HG02870 (cell line): ENCODE measurements at regions not wholly inside any gene's neighbourhood (a gene's known extent, or its start where the extent isn't known, plus 50 kb on each side); places are given as distances from the start of the nearest gene placed in this dataset.

ENCODE experiments used
- ATAC-seq: cut with Tn5 transposase; IDR thresholded peaks from one replicate; pipeline ENCODE4 v1.9.1; 2021; ENCODE audit warnings: mild to moderate bottlenecking, moderate library complexity; ENCODE audit not compliant: unreplicated experiment

- ATAC-seq = no peak
Measured at GRCh38 chr5:116703941-116704340, 129.3 kb upstream of the SEMA6A start.

- no peak for ATAC-seq
Measured at GRCh38 chr5:116703328-116703727, 128.7 kb upstream of the SEMA6A start.

- no peak for ATAC-seq
Measured at GRCh38 chr5:116702776-116703175, 128.2 kb upstream of the SEMA6A start.

DNA sequence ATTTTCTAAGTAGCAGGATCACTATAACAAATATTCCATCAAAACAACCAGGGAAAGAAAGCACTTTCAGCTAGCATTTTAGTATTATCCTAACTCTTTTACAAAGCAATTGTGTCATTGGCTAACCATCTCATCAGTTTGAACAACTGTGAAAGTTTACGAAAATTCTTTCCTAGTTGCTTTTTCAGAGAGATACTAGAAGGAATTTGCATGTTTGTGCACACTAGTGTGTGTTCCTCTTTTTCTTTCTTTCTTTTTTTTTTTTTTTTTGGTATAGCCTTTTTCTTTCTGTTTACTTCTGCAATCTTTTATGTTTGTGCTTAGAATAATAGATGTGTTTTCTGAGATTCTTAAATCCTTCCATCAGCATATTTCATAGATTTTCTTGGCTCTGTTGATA lies 124.7 kb upstream of the SEMA6A start:
- no peak for ATAC-seq

GRCh38 chr5:116696366-116696765 lies 121.7 kb upstream of the SEMA6A start:
- peak; percentile 85 for ATAC-seq

- ATAC-seq = no peak
Measured at GRCh38 chr5:116695681-116696080, 121.1 kb upstream of the SEMA6A start.

GRCh38 chr5:116686438-116686837 lies 111.8 kb upstream of the SEMA6A start:
- no peak for ATAC-seq

- no peak for ATAC-seq
Measured at GRCh38 chr5:116685931-116686330, 111.3 kb upstream of the SEMA6A start.

- ATAC-seq = no peak
Measured at GRCh38 chr5:116685069-116685468, 110.4 kb upstream of the SEMA6A start.

- peak; percentile 97 for ATAC-seq
Measured at GRCh38 chr5:116681334-116682013, 106.9 kb upstream of the SEMA6A start.

DNA sequence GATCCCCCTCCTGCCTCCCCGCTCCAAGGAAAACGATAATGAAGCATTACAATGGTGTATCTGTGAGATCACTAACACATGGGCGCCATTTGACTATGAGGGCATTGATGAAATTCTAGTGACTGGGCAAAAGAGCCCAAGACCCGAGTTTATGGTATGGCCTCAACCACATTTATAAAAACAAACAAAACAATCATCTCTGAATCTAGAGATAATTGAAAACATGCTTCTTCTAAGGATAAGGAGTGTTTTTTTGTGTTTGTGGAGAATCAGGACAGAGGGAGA lies 100.9 kb upstream of the SEMA6A start:
- ATAC-seq = no peak

GRCh38 chr5:116674881-116675625 lies 100.4 kb upstream of the SEMA6A start:
- no peak for ATAC-seq

DNA sequence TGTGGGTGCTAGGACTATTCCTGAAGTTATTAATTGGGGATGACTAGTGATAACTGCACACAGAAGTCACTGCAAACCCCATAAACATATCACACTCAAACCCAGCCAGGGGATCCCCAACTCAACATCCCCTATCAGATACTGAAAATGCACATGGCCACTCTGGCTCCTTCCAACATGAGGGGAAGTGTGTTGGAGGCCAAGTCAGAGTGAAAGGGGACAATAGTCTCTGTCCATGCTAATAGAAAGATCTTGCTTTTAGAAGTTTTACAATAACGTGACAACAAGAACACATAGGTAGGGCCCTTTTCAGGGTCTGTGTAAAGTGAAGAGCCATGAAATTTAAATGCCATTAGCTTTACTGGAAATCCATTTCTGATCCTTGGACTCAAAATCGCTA lies 98.8 kb upstream of the SEMA6A start:
- peak; percentile 40 for ATAC-seq

GRCh38 chr5:116672203-116672602 lies 97.6 kb upstream of the SEMA6A start:
- ATAC-seq = no peak

DNA sequence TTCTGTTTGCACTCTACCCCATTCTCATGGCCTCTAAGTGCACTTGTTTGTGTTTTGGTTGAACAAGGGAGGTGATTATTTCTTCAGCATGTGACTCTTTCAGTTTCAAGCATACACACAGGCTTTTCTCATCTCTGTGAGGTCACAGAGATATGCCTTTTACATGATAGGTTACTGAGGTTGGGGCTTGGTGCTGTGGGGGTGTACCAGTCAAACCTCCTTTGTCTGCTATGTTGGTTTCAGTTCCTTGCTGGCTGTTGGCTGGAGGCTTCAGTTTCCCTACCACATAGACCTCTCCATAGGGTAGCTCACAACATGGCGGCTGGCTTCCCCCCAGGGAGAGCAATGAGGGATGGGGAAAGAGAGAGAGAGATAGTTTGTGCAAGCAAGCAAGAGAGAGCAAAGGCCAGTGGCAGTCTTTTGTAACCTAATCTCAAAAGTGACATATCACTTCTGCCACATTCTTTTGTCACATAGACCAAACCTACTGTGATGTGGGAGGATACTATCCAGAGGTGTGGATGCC lies 96.7 kb upstream of the SEMA6A start:
- ATAC-seq = peak; percentile 94

- no peak for ATAC-seq
Measured at GRCh38 chr5:116669261-116670031, 94.8 kb upstream of the SEMA6A start.

GRCh38 chr5:116668390-116668789 lies 93.8 kb upstream of the SEMA6A start:
- ATAC-seq = no peak

GRCh38 chr5:116666901-116667300 lies 92.3 kb upstream of the SEMA6A start:
- no peak for ATAC-seq

DNA sequence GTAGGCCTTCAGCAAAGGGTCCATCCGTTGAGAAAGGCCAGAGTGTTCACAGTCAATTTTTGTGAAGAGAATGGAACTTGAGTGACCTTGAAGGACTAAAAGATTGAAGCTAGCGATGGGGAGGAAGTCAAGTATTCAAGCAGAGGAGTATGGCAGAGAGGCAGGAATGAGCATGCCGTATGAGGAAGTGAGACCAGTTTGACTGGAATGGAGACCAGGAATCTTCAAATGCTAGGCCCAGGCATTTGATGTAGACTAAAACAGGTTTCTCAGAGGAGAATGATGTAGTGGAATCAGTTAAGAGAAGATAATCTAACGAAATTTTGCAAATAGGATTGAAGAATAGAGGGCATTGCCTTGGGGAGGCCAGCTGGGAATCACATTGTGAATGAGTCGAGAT lies 90.4 kb upstream of the SEMA6A start:
- ATAC-seq = no peak

DNA sequence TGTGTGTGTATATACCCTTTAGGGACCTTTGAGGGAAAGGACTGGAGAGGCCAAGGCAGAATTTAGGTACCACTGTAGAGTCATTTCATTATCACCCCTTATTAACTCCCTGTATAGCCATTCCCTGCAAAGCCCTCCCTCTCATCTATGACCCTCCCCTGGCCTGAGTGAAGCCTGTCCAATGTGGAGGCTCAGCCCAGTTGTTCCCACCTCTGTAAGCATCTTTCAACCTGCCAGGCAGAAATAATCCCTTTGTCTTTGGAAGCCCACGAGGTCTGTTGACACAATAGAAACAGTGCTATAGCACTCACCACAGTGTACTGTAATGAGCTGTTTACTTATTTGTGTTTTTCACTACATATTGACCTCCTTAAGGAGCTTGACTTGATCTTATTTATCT lies 88.5 kb upstream of the SEMA6A start:
- no peak for ATAC-seq

DNA sequence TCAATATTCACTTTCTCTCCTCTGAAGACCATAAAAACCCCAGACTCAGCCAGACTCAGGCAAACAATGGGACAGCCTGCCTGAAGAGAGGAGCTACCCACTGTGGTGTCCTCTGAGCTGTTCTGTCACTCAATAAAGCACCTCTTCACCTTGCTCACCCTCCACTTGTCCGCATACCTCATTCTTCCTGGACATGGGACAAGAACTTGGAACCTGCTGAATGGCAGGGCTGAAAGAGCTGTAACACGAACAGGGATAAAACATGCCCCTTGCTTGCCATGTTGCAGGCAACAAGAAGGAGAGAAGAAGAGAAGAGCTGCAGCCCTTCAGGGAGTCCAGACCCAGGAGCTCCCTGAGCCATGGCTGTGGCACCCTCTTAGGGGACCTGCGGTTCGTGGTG lies 86.8 kb upstream of the SEMA6A start:
- ATAC-seq = no peak

DNA sequence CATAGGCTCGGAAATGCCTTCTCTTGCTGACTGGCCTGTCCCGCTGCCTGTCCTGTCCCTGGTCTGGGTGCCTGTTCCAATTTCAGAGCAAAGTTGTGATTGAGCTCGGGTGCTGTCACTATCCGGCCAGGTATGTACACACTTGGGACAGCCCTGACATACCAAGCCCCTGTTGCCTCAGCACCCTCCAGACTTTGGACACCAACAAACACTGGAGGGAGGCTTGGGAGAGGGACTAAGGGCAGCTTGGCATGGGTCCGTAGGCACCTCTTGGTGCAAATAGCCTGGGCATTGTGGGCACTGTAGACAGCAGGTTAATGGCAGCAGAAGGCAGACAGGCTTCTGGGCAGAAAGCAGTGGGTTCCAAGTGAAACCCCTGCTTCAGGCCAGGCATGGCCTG lies 86.3 kb upstream of the SEMA6A start:
- ATAC-seq = no peak
